GM23338 (cell line): ENCODE measurements at regions not wholly inside any gene's neighbourhood (a gene's known extent, or its start where the extent isn't known, plus 50 kb on each side); places are given as distances from the start of the nearest gene placed in this dataset.
A peak's percentile ranks its signal among the peaks of the same experiment; 100 is the strongest.
"Not testable (repeated sequence)": the region's sequence is repeated elsewhere in the genome, so short reads cannot be mapped to it uniquely, and the experiment has no call there.

Experiments used
- ATAC-seq: fragments of 200-7000 bp; cut with Tn5 transposase; 3 replicates; pipeline ENCODE4 v1.9.1; 2020
- DNase-seq: peaks from one replicate; pipeline ENCODE4 v3.0.0-alpha.2; 2015; ENCODE audit warnings: low spot score
- H2AFZ ChIP-seq: fragments of 200-600 bp; sonication (generic); 2 replicates; pipeline ENCODE4 v1.8.0; 2016; ENCODE audit warnings: antibody characterized with exemption, mild to moderate bottlenecking, moderate library complexity
- H3F3A ChIP-seq: fragments of 200-600 bp; sonication (generic); replicated peaks from 2 replicates; pipeline ENCODE4 v1.8.0; 2017; ENCODE audit warnings: antibody characterized with exemption, mixed run types, low read depth
- H3K27ac ChIP-seq: fragments of 200-600 bp; sonication (generic); 2 replicates; pipeline ENCODE4 v1.6.1; 2016; ENCODE audit warnings: low read depth
- H3K27me3 ChIP-seq: fragments of 200-600 bp; sonication (generic); 2 replicates; pipeline ENCODE4 v1.8.0; 2016; ENCODE audit warnings: mild to moderate bottlenecking, mixed run types, moderate library complexity; ENCODE audit not compliant: insufficient read depth
- H3K36me3 ChIP-seq: fragments of 200-600 bp; sonication (generic); 2 replicates; pipeline ENCODE4 v1.8.0; 2016; ENCODE audit warnings: mild to moderate bottlenecking; ENCODE audit not compliant: insufficient read depth
- H3K4me1 ChIP-seq: fragments of 200-600 bp; sonication (generic); 2 replicates; pipeline ENCODE4 v1.8.0; 2016; ENCODE audit warnings: mild to moderate bottlenecking, moderate library complexity; ENCODE audit not compliant: insufficient read depth
- H3K4me2 ChIP-seq: fragments of 200-600 bp; sonication (generic); 2 replicates; pipeline ENCODE4 v1.7.1; 2017; ENCODE audit warnings: mixed run types
- H3K4me3 ChIP-seq: fragments of 200-600 bp; sonication (generic); 2 replicates; pipeline ENCODE4 v1.6.1; 2016; ENCODE audit warnings: mixed run types
- H3K79me2 ChIP-seq: fragments of 200-600 bp; sonication (generic); replicated peaks from 2 replicates; pipeline ENCODE4 v1.8.0; 2017; ENCODE audit warnings: mild to moderate bottlenecking; ENCODE audit not compliant: insufficient read depth
- H3K9me2 ChIP-seq: fragments of 200-600 bp; sonication (generic); 2 replicates; pipeline ENCODE4 v1.8.0; 2017; ENCODE audit not compliant: insufficient read depth
- H4K20me1 ChIP-seq: fragments of 200-600 bp; sonication (generic); replicated peaks from 2 replicates; pipeline ENCODE4 v1.8.0; 2017; ENCODE audit warnings: mild to moderate bottlenecking; ENCODE audit not compliant: insufficient read depth
- H3K27ac Mint-ChIP-seq: 2 replicates; pipeline ENCODE4 v1.8.0; 2020; ENCODE audit warnings: inconsistent platforms, mild to moderate bottlenecking, moderate library complexity, mixed read lengths
- H3K27me3 Mint-ChIP-seq: 3 replicates; pipeline ENCODE4 v1.8.0; 2022; ENCODE audit warnings: low read depth, mild to moderate bottlenecking, moderate library complexity, mixed read lengths, inconsistent platforms; ENCODE audit not compliant: insufficient read depth, poor library complexity
- H3K36me3 Mint-ChIP-seq: 3 replicates; pipeline ENCODE4 v1.8.0; 2021; ENCODE audit warnings: low read depth, mild to moderate bottlenecking, inconsistent platforms, moderate library complexity, mixed read lengths
- H3K4me1 Mint-ChIP-seq: 3 replicates; pipeline ENCODE4 v1.8.0; 2020; ENCODE audit warnings: mild to moderate bottlenecking, inconsistent platforms, mixed read lengths
- H3K4me3 Mint-ChIP-seq: 3 replicates; pipeline ENCODE4 v1.8.0; 2021; ENCODE audit warnings: moderate library complexity, mild to moderate bottlenecking, inconsistent platforms, mixed read lengths
- H3K9me3 Mint-ChIP-seq: 3 replicates; pipeline ENCODE4 v1.8.0; 2020; ENCODE audit warnings: moderate library complexity, mild to moderate bottlenecking, inconsistent platforms, mixed read lengths
- EZH2 ChIP-seq: fragments of 200-600 bp; sonication (generic); IDR thresholded peaks from one replicate; pipeline ENCODE4 v1.8.0; 2017; ENCODE audit warnings: antibody characterized with exemption, mild to moderate bottlenecking, low read depth; ENCODE audit not compliant: unreplicated experiment
- POLR2AphosphoS5 ChIP-seq: IDR thresholded peaks from 2 replicates; pipeline ENCODE4 v1.6.1; 2016; ENCODE audit warnings: antibody characterized with exemption, low read depth
- STAT1 ChIP-seq: IDR thresholded peaks from one replicate; pipeline ENCODE4 v1.6.1; 2016; ENCODE audit warnings: antibody characterized with exemption; ENCODE audit not compliant: unreplicated experiment
- TF ChIP-seq, protein P1 (sequence below): fragments of 250-450 bp; sonication (Bioruptor Pico); IDR thresholded peaks from 2 replicates; pipeline ENCODE4 v1.5.0; 2020; ENCODE audit warnings: mild to moderate bottlenecking, moderate library complexity
- TF ChIP-seq, protein P2 (sequence below): IDR thresholded peaks from one replicate; pipeline ENCODE4 v1.6.1; 2018; ENCODE audit warnings: antibody characterized with exemption; ENCODE audit not compliant: unreplicated experiment

DNA sequence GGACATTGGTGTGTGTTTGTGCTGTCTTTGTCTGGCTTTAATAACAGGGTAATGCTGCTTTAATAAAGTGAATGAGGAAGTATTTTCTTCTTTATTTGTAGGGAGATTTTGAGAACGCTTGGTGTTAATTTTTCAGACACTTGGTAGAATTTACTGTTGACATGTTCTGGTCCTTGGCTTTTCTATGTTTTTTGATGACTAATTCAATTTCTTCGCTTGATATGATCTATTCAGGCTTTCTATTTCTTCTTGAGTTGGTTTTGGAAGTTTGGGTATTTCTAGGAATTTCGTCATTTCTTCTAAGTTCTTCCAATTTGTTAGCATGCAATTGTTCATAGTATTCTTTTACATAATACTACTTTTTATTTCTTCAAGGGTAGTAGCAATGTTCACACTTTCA lies 167.8 kb downstream of the TTC6 start (continued):
- TF ChIP-seq, protein P1, sequence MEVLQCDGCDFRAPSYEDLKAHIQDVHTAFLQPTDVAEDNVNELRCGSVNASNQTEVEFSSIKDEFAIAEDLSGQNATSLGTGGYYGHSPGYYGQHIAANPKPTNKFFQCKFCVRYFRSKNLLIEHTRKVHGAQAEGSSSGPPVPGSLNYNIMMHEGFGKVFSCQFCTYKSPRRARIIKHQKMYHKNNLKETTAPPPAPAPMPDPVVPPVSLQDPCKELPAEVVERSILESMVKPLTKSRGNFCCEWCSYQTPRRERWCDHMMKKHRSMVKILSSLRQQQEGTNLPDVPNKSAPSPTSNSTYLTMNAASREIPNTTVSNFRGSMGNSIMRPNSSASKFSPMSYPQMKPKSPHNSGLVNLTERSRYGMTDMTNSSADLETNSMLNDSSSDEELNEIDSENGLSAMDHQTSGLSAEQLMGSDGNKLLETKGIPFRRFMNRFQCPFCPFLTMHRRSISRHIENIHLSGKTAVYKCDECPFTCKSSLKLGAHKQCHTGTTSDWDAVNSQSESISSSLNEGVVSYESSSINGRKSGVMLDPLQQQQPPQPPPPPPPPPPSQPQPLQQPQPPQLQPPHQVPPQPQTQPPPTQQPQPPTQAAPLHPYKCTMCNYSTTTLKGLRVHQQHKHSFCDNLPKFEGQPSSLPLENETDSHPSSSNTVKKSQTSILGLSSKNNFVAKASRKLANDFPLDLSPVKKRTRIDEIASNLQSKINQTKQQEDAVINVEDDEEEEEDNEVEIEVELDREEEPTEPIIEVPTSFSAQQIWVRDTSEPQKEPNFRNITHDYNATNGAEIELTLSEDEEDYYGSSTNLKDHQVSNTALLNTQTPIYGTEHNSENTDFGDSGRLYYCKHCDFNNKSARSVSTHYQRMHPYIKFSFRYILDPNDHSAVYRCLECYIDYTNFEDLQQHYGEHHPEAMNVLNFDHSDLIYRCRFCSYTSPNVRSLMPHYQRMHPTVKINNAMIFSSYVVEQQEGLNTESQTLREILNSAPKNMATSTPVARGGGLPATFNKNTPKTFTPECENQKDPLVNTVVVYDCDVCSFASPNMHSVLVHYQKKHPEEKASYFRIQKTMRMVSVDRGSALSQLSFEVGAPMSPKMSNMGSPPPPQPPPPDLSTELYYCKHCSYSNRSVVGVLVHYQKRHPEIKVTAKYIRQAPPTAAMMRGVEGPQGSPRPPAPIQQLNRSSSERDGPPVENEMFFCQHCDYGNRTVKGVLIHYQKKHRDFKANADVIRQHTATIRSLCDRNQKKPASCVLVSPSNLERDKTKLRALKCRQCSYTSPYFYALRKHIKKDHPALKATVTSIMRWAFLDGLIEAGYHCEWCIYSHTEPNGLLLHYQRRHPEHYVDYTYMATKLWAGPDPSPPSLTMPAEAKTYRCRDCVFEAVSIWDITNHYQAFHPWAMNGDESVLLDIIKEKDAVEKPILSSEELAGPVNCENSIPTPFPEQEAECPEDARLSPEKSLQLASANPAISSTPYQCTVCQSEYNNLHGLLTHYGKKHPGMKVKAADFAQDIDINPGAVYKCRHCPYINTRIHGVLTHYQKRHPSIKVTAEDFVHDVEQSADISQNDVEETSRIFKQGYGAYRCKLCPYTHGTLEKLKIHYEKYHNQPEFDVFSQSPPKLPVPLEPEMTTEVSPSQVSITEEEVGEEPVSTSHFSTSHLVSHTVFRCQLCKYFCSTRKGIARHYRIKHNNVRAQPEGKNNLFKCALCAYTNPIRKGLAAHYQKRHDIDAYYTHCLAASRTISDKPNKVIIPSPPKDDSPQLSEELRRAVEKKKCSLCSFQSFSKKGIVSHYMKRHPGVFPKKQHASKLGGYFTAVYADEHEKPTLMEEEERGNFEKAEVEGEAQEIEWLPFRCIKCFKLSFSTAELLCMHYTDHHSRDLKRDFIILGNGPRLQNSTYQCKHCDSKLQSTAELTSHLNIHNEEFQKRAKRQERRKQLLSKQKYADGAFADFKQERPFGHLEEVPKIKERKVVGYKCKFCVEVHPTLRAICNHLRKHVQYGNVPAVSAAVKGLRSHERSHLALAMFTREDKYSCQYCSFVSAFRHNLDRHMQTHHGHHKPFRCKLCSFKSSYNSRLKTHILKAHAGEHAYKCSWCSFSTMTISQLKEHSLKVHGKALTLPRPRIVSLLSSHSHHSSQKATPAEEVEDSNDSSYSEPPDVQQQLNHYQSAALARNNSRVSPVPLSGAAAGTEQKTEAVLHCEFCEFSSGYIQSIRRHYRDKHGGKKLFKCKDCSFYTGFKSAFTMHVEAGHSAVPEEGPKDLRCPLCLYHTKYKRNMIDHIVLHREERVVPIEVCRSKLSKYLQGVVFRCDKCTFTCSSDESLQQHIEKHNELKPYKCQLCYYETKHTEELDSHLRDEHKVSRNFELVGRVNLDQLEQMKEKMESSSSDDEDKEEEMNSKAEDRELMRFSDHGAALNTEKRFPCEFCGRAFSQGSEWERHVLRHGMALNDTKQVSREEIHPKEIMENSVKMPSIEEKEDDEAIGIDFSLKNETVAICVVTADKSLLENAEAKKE (CRISPR knock-in tag), result no peak
- TF ChIP-seq STAT1, result no peak
- TF ChIP-seq, protein P2, sequence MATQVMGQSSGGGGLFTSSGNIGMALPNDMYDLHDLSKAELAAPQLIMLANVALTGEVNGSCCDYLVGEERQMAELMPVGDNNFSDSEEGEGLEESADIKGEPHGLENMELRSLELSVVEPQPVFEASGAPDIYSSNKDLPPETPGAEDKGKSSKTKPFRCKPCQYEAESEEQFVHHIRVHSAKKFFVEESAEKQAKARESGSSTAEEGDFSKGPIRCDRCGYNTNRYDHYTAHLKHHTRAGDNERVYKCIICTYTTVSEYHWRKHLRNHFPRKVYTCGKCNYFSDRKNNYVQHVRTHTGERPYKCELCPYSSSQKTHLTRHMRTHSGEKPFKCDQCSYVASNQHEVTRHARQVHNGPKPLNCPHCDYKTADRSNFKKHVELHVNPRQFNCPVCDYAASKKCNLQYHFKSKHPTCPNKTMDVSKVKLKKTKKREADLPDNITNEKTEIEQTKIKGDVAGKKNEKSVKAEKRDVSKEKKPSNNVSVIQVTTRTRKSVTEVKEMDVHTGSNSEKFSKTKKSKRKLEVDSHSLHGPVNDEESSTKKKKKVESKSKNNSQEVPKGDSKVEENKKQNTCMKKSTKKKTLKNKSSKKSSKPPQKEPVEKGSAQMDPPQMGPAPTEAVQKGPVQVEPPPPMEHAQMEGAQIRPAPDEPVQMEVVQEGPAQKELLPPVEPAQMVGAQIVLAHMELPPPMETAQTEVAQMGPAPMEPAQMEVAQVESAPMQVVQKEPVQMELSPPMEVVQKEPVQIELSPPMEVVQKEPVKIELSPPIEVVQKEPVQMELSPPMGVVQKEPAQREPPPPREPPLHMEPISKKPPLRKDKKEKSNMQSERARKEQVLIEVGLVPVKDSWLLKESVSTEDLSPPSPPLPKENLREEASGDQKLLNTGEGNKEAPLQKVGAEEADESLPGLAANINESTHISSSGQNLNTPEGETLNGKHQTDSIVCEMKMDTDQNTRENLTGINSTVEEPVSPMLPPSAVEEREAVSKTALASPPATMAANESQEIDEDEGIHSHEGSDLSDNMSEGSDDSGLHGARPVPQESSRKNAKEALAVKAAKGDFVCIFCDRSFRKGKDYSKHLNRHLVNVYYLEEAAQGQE, result no peak
- TF ChIP-seq EZH2, result no peak
- TF ChIP-seq POLR2AphosphoS5, result no peak

GRCh38 chr14:37772283-37772682 lies 176.9 kb downstream of the TTC6 start:
- H2AFZ ChIP-seq, H3K36me3 ChIP-seq, H3K4me3 ChIP-seq, H3F3A ChIP-seq, ATAC-seq, H4K20me1 ChIP-seq, H3K27me3 ChIP-seq, H3K79me2 ChIP-seq, DNase-seq, H3K27me3 Mint-ChIP-seq, H3K27ac ChIP-seq, H3K27ac Mint-ChIP-seq, H3K36me3 Mint-ChIP-seq, H3K9me2 ChIP-seq, H3K9me3 Mint-ChIP-seq, H3K4me3 Mint-ChIP-seq, H3K4me1 Mint-ChIP-seq, H3K4me1 ChIP-seq: not testable (repeated sequence)
- H3K4me2 ChIP-seq, result 0 out of 2 replicates have a peak overlapping the region, but pooled peaks have one; percentile 12
